GM21825 (cell line): ENCODE measurements at regions not wholly inside any gene's neighbourhood (a gene's known extent, or its start where the extent isn't known, plus 50 kb on each side); places are given as distances from the start of the nearest gene placed in this dataset.

ENCODE experiments used
- ATAC-seq: cut with Tn5 transposase; IDR thresholded peaks from one replicate; pipeline ENCODE4 v1.9.1; 2021; ENCODE audit warnings: mild to moderate bottlenecking, moderate library complexity; ENCODE audit not compliant: unreplicated experiment

GRCh38 chr2:3138621-3139020, 239.0 kb downstream of the EIPR1 start:
- no peak for ATAC-seq

- ATAC-seq, result no peak
Measured at GRCh38 chr2:3137651-3138300, 239.8 kb downstream of the EIPR1 start.

- ATAC-seq, result no peak
Measured at GRCh38 chr2:3135676-3136075, 241.9 kb downstream of the EIPR1 start.

GRCh38 chr2:3134026-3134571, 243.5 kb downstream of the EIPR1 start:
- ATAC-seq, result no peak

GRCh38 chr2:3132966-3133365, 244.7 kb downstream of the EIPR1 start:
- no peak for ATAC-seq

- no peak for ATAC-seq
Measured at GRCh38 chr2:3132466-3132865, 245.2 kb downstream of the EIPR1 start.

- ATAC-seq, result no peak
Measured at GRCh38 chr2:3131636-3132326, 245.8 kb downstream of the EIPR1 start.

- ATAC-seq, result no peak
Measured at GRCh38 chr2:3130889-3131635, 246.6 kb downstream of the EIPR1 start.

- no peak for ATAC-seq
Measured at GRCh38 chr2:3130444-3130843, 247.2 kb downstream of the EIPR1 start.

GRCh38 chr2:3129867-3130266, 247.8 kb downstream of the EIPR1 start:
- no peak for ATAC-seq

- no peak for ATAC-seq
Measured at GRCh38 chr2:3128786-3129185, 248.8 kb downstream of the EIPR1 start.

GRCh38 chr2:3127710-3128109, 249.9 kb downstream of the EIPR1 start:
- no peak for ATAC-seq

- no peak for ATAC-seq
Measured at GRCh38 chr2:3126911-3127621, 250.6 kb downstream of the EIPR1 start.

- ATAC-seq, result no peak
Measured at GRCh38 chr2:3126171-3126910, 251.3 kb downstream of the EIPR1 start.

GRCh38 chr2:3125761-3126130, 251.9 kb downstream of the EIPR1 start:
- ATAC-seq, result no peak

GRCh38 chr2:3125001-3125760, 252.4 kb downstream of the EIPR1 start:
- ATAC-seq, result no peak

- no peak for ATAC-seq
Measured at GRCh38 chr2:3122525-3122924, 255.1 kb downstream of the EIPR1 start.

- ATAC-seq, result no peak
Measured at GRCh38 chr2:3121601-3122000, 256.0 kb downstream of the EIPR1 start.

GRCh38 chr2:3117650-3118216, 259.9 kb downstream of the EIPR1 start:
- no peak for ATAC-seq
